ENCODE measurements at regions not wholly inside any gene's neighbourhood (a gene's known extent, or its start where the extent isn't known, plus 50 kb on each side); places are given as distances from the start of the nearest gene placed in this dataset.
"Not testable (repeated sequence)": the region's sequence is repeated elsewhere in the genome, so short reads cannot be mapped to it uniquely, and the experiment has no call there.

DNA sequence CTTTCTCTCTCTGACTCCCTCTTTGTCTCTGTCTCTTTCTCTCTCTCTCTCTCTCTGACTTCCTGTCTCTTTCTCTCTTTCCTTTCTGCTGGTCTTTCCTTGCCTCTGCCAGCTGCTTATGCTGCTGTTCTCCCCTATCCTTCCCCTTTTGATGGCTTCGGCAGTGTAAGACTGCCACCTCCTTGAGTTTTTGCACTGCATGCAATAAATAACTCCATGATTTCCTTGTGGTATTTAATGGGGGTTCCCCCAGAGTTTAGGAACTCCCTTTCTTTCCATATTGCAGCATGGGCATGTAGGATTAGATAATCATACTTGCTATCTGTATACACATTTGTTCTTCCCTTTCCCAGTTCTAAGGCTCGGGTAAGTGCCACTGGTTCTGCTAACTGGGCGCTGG, 157.8 kb upstream of the BANK1 start:
- H2AFZ ChIP-seq (ENCODE audit: low read length); H3K27me3 ChIP-seq (ENCODE audit: control insufficient read depth in 1 of 2, insufficient read depth in 2 of 2, low read length in 2 of 2); intact Hi-C loops (cut with micrococcal nuclease; ENCODE audit: unreplicated experiment); FAIRE-seq; H3K9ac ChIP-seq (ENCODE audit: insufficient read depth, low read depth, low read length); POLR2A ChIA-PET; H4K20me1 ChIP-seq (ENCODE audit: insufficient read depth, low read length); H3K4me2 ChIP-seq (ENCODE audit: low read depth, low read length); CTCF ChIA-PET (ENCODE audit: low intra/inter-chr PET ratio, low total read pairs); H3K9me3 ChIP-seq (ENCODE audit: low read length); H3K4me3 ChIP-seq (replicated peaks in 1 of 3; ENCODE audit: insufficient read depth in 1 of 3, low read depth in 2 of 3, low read length in 3 of 3); ATAC-seq; DNase-seq (ENCODE audit: low spot score); H3K36me3 ChIP-seq (replicated peaks in 1 of 2; ENCODE audit: control insufficient read depth in 1 of 2, insufficient read depth in 2 of 2, low read length in 2 of 2); H3K79me2 ChIP-seq (ENCODE audit: insufficient read depth, low read length); in situ Hi-C loops (cut with HindIII; ENCODE audit: extremely low pct_ligation_motif_present, low pct_unique_long_range_greater_than_20kb); H3K4me1 ChIP-seq (ENCODE audit: insufficient read depth, low read length); BruUV-seq (replicated peaks); H3K27ac ChIP-seq (ENCODE audit: extremely low read length, insufficient read depth, low read length): not testable (repeated sequence)
- WGBS (ENCODE audit: low lambda C conversion rate), result 14% methylated on average over 3 of the region's 3 CpGs

DNA sequence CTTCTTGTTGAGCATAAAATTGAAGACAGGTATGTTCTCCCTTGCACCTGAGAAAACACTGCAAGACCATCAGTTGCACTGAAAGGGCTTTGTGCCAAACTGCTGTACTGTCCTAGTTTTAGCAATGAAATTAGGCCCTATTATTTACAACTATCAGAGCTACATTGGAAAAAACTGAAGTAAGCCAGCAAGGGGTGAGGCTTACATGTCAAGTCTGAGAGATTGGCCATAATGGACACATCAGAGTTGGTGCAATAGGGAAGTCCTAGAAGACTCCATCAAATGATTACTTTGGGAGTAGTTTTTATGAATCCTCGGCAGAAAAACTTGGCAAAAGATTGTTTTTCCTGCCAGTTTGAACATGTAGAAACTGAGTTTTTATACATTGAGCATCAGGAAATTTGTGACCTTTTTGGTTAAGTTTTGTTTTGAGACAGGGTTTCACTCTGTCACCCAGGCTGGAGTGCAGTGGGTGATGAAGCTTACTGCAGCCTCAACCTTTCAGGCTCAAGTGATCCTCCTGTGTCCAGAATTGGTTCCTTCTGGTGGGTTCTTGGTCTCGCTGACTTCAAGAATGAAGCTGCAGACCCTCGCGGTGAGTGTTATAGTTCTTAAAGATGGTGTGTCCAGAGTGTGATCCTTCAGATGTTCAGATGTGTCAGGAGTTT, 160.1 kb upstream of the BANK1 start:
- CTCF ChIA-PET (ENCODE audit: low intra/inter-chr PET ratio, low total read pairs), result no interaction called here
- in situ Hi-C loops (cut with HindIII; ENCODE audit: extremely low pct_ligation_motif_present, low pct_unique_long_range_greater_than_20kb), result no loop called here
- no peak for FAIRE-seq
- Histone ChIP-seq H3K9ac (ENCODE audit: insufficient read depth, low read depth, low read length) (no peak overlapping the region), H3K36me3 (replicated peaks in 1 of 2; ENCODE audit: control insufficient read depth in 1 of 2, insufficient read depth in 2 of 2, low read length in 2 of 2) (no peaks in the 10 kb centered on the region), H2AFZ (ENCODE audit: low read length) (no peak overlapping the region), H3K27ac (ENCODE audit: extremely low read length, insufficient read depth, low read length) (no peak overlapping the region), H4K20me1 (ENCODE audit: insufficient read depth, low read length) (no peaks in the 10 kb centered on the region), H3K79me2 (ENCODE audit: insufficient read depth, low read length) (no peaks in the 10 kb centered on the region), H3K27me3 (ENCODE audit: control insufficient read depth in 1 of 2, insufficient read depth in 2 of 2, low read length in 2 of 2) (no peaks in the 10 kb centered on the region), H3K4me2 (ENCODE audit: low read depth, low read length) (no peak overlapping the region), H3K4me3 (replicated peaks in 1 of 3; ENCODE audit: insufficient read depth in 1 of 3, low read depth in 2 of 3, low read length in 3 of 3) (no peak overlapping the region), H3K4me1 (ENCODE audit: insufficient read depth, low read length) (no peaks in the 10 kb centered on the region), H3K9me3 (ENCODE audit: low read length) (no peaks in the 10 kb centered on the region)
- no peak for TF ChIP-seq EZH2 (conservative IDR thresholded peaks at IDR 0.05; ENCODE audit: low read depth, low read length)
- no peak for TF ChIP-seq HDAC1 (CRISPR knock-in tag; IDR thresholded peaks at IDR 0.05)
- TF ChIP-seq, protein P1, sequence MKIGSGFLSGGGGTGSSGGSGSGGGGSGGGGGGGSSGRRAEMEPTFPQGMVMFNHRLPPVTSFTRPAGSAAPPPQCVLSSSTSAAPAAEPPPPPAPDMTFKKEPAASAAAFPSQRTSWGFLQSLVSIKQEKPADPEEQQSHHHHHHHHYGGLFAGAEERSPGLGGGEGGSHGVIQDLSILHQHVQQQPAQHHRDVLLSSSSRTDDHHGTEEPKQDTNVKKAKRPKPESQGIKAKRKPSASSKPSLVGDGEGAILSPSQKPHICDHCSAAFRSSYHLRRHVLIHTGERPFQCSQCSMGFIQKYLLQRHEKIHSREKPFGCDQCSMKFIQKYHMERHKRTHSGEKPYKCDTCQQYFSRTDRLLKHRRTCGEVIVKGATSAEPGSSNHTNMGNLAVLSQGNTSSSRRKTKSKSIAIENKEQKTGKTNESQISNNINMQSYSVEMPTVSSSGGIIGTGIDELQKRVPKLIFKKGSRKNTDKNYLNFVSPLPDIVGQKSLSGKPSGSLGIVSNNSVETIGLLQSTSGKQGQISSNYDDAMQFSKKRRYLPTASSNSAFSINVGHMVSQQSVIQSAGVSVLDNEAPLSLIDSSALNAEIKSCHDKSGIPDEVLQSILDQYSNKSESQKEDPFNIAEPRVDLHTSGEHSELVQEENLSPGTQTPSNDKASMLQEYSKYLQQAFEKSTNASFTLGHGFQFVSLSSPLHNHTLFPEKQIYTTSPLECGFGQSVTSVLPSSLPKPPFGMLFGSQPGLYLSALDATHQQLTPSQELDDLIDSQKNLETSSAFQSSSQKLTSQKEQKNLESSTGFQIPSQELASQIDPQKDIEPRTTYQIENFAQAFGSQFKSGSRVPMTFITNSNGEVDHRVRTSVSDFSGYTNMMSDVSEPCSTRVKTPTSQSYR (CRISPR knock-in tag; IDR thresholded peaks at IDR 0.05; ENCODE audit: borderline replicate concordance), result no peak
- TF ChIP-seq, protein P2, sequence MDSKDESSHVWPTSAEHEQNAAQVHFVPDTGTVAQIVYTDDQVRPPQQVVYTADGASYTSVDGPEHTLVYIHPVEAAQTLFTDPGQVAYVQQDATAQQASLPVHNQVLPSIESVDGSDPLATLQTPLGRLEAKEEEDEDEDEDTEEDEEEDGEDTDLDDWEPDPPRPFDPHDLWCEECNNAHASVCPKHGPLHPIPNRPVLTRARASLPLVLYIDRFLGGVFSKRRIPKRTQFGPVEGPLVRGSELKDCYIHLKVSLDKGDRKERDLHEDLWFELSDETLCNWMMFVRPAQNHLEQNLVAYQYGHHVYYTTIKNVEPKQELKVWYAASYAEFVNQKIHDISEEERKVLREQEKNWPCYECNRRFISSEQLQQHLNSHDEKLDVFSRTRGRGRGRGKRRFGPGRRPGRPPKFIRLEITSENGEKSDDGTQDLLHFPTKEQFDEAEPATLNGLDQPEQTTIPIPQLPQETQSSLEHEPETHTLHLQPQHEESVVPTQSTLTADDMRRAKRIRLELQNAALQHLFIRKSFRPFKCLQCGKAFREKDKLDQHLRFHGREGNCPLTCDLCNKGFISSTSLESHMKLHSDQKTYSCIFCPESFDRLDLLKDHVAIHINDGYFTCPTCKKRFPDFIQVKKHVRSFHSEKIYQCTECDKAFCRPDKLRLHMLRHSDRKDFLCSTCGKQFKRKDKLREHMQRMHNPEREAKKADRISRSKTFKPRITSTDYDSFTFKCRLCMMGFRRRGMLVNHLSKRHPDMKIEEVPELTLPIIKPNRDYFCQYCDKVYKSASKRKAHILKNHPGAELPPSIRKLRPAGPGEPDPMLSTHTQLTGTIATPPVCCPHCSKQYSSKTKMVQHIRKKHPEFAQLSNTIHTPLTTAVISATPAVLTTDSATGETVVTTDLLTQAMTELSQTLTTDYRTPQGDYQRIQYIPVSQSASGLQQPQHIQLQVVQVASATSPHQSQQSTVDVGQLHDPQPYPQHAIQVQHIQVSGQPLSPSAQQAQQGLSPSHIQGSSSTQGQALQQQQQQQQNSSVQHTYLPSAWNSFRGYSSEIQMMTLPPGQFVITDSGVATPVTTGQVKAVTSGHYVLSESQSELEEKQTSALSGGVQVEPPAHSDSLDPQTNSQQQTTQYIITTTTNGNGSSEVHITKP (CRISPR knock-in tag; IDR thresholded peaks at IDR 0.05; ENCODE audit: low read depth), result no peak
- intact Hi-C loops (cut with micrococcal nuclease; ENCODE audit: unreplicated experiment), result no loop called here
- DNase-seq (ENCODE audit: low spot score), result no peak
- 10% methylated on average over 2 of the region's 4 CpGs for WGBS (ENCODE audit: low lambda C conversion rate)
- POLR2A ChIA-PET, result no interaction called here
- ATAC-seq, result no peak
- no TSS peak for BruUV-seq (replicated peaks)
